HepG2 (cell line): ENCODE measurements at regions not wholly inside any gene's neighbourhood (a gene's known extent, or its start where the extent isn't known, plus 50 kb on each side); places are given as distances from the start of the nearest gene placed in this dataset.
A peak's percentile ranks its signal among the peaks of the same experiment; 100 is the strongest.

Experiments
- ATAC-seq: fragments of 200-7000 bp; cut with Tn5 transposase; 3 replicates; pipeline ENCODE4 v1.9.1; 2020; ENCODE audit warnings: mild to moderate bottlenecking, moderate library complexity
- BruUV-seq: library from RNA; stranded (reverse); fragments of 400-500 nt; replicated peaks from 2 replicates; lab custom pipeline; 2021; lab: Mats Ljungman, UMichigan
- CTCF ChIA-PET: fragments of 300-600 bp; formaldehyde crosslinking; extraction: SDS; loops from one replicate; lab custom pipeline; 2021; ENCODE audit warnings: low total read pairs, inconsistent platforms, low intra/inter-chr PET ratio; lab: Yijun Ruan, JAX
- POLR2A ChIA-PET: fragments of 350-600 bp; sonication (Branson Sonifier 250); formaldehyde crosslinking; loops from one replicate; lab custom pipeline; 2020; ENCODE audit warnings: antibody characterized with exemption, inconsistent platforms; lab: Yijun Ruan, JAX
- DNase-seq: peaks from one replicate; pipeline ENCODE4 v3.0.0-alpha.2; 2015; ENCODE audit warnings: low spot score
- FAIRE-seq: peaks from 3 replicates; lab custom pipeline; 2011; peaks lifted over from hg19 to GRCh38; lab: Jason Lieb, UNC
- H2AFZ ChIP-seq: one replicate; pipeline ENCODE4 v1.6.1; 2011; ENCODE audit warnings: low read length, inconsistent platforms
- H3K27ac ChIP-seq: fragments of 300-600 bp; 3 replicates; pipeline ENCODE4 v1.8.0; 2011; ENCODE audit warnings: mixed run types, mild to moderate bottlenecking, mixed read lengths, low read length, inconsistent platforms; ENCODE audit not compliant: insufficient read depth; ENCODE audit errors: extremely low read length
- H3K27me3 ChIP-seq, 2 experiments: fragments of 200-600 bp in 1 of 2; 2 replicates in 1 of 2; 3 replicates in 1 of 2; pipeline versions ENCODE4 v1.6.0 to v1.8.0; 2011; ENCODE audit warnings: low read length in 2 of 2, mild to moderate bottlenecking in 2 of 2, moderate library complexity in 2 of 2, inconsistent platforms in 1 of 2; ENCODE audit not compliant: insufficient read depth in 2 of 2, control insufficient read depth in 1 of 2
- H3K36me3 ChIP-seq, 2 experiments: fragments of 200-600 bp in 1 of 2; replicated peaks in 1 of 2; 2 replicates in 1 of 2; 3 replicates in 1 of 2; pipeline versions ENCODE4 v1.5.1 to v1.8.0; 2011; ENCODE audit warnings: low read length in 2 of 2, inconsistent platforms in 1 of 2; ENCODE audit not compliant: insufficient read depth in 2 of 2, control insufficient read depth in 1 of 2
- H3K4me1 ChIP-seq: 2 replicates; pipeline ENCODE4 v1.5.1; 2012; ENCODE audit warnings: low read length, inconsistent platforms; ENCODE audit not compliant: insufficient read depth
- H3K4me2 ChIP-seq: 2 replicates; pipeline ENCODE4 v1.6.0; 2011; ENCODE audit warnings: low read depth, low read length, inconsistent platforms
- H3K4me3 ChIP-seq, 3 experiments: fragments of 200-600 bp in 1 of 3; sonication (generic), shearing (Covaris generic) in 1 of 3; replicated peaks in 1 of 3; 2 replicates each; pipeline ENCODE4 v1.5.1; 2011 to 2016; ENCODE audit warnings: low read length in 3 of 3, inconsistent platforms in 2 of 3, low read depth in 2 of 3, mild to moderate bottlenecking in 2 of 3, control low read depth in 1 of 3, mixed read lengths in 1 of 3; ENCODE audit not compliant: insufficient read depth in 1 of 3
- H3K79me2 ChIP-seq: one replicate; pipeline ENCODE4 v1.6.1; 2011; ENCODE audit warnings: low read length, inconsistent platforms; ENCODE audit not compliant: insufficient read depth
- H3K9ac ChIP-seq: 2 replicates; pipeline ENCODE4 v1.6.0; 2011; ENCODE audit warnings: mild to moderate bottlenecking, low read depth, low read length, inconsistent platforms; ENCODE audit not compliant: insufficient read depth
- H3K9me3 ChIP-seq: 2 replicates; pipeline ENCODE4 v1.5.1; 2012; ENCODE audit warnings: mild to moderate bottlenecking, low read length
- H4K20me1 ChIP-seq: 2 replicates; pipeline ENCODE4 v1.6.0; 2011; ENCODE audit warnings: inconsistent platforms, mild to moderate bottlenecking, low read length, moderate library complexity; ENCODE audit not compliant: insufficient read depth
- ATF7 ChIP-seq, 2 experiments: fragments of 450-650 bp in 1 of 2; sonication (generic) in 1 of 2; formaldehyde crosslinking in 1 of 2; IDR thresholded peaks; 2 replicates each; pipeline versions ENCODE4 v1.4.0 to v1.6.1; 2016 to 2020; ENCODE audit warnings: antibody characterized with exemption in 1 of 2, mild to moderate bottlenecking in 1 of 2, missing genetic modification reagents in 1 of 2
- CEBPB ChIP-seq: IDR thresholded peaks from 2 replicates; pipeline ENCODE4 v1.6.1; 2011; ENCODE audit warnings: low read depth, low read length, improper control_type of control experiment, borderline replicate concordance
- FOSL2 ChIP-seq: sonication (generic); formaldehyde crosslinking; IDR thresholded peaks from 2 replicates; pipeline ENCODE4 v1.4.0; 2020; ENCODE audit warnings: missing genetic modification reagents
- PHF8 ChIP-seq: sonication (generic); formaldehyde crosslinking; IDR thresholded peaks from 2 replicates; pipeline ENCODE4 v1.5.0; 2020; ENCODE audit warnings: missing genetic modification reagents
- SOX13 ChIP-seq, 3 experiments: fragments of 450-650 bp in 1 of 3; sonication (generic) in 1 of 3; formaldehyde crosslinking in 1 of 3; IDR thresholded peaks in 2 of 3; conservative IDR thresholded peaks in 1 of 3; 2 replicates each; pipeline versions ENCODE4 v1.5.0 to v1.6.1; 2016 to 2020; ENCODE audit warnings: antibody characterized with exemption in 1 of 3, mild to moderate bottlenecking in 1 of 3, missing compliant biosample characterization in 1 of 3, missing genetic modification reagents in 1 of 3, moderate library complexity in 1 of 3
- TRIM24 ChIP-seq: sonication (generic); formaldehyde crosslinking; IDR thresholded peaks from 2 replicates; pipeline ENCODE4 v1.8.0; 2022; ENCODE audit warnings: mild to moderate bottlenecking, missing genetic modification reagents
- ZNF10 ChIP-seq: sonication (generic); formaldehyde crosslinking; IDR thresholded peaks from 2 replicates; pipeline ENCODE4 v1.4.0; 2020; ENCODE audit warnings: mild to moderate bottlenecking, low read depth, missing genetic modification reagents, borderline replicate concordance
- ZNF503 ChIP-seq: sonication (generic); formaldehyde crosslinking; IDR thresholded peaks from 2 replicates; pipeline ENCODE4 v1.4.0; 2020; ENCODE audit warnings: missing genetic modification reagents
- ZNF576 ChIP-seq: sonication (generic); formaldehyde crosslinking; IDR thresholded peaks from 2 replicates; pipeline ENCODE4 v1.4.0; 2020; ENCODE audit warnings: mild to moderate bottlenecking, missing genetic modification reagents
- ZNF83 ChIP-seq: sonication (generic); formaldehyde crosslinking; IDR thresholded peaks from 2 replicates; pipeline ENCODE4 v1.4.0; 2020; ENCODE audit warnings: missing genetic modification reagents, mild to moderate bottlenecking, borderline replicate concordance
- WGBS: methylation state at CpG from one replicate; pipeline ENCODE4 v1.1.6; 2017; ENCODE audit warnings: low lambda C conversion rate; 5-methylcytosine and 5-hydroxymethylcytosine counted together
- in situ Hi-C: cut with HindIII; loops from 2 replicates; pipeline ENCODE4 v1.10.0; 2017; ENCODE audit warnings: low pct_unique_long_range_greater_than_20kb; ENCODE audit not compliant: extremely low pct_ligation_motif_present
- intact Hi-C: fragments of 100-400 bp; cut with micrococcal nuclease; formaldehyde crosslinking; loops from one replicate; pipeline ENCODE4 v1.10.0; 2022; ENCODE audit not compliant: unreplicated experiment

- Histone ChIP-seq H3K4me1 (no peaks in the 10 kb centered on the region), H3K79me2 (no peaks in the 10 kb centered on the region), H3K27ac (no peak overlapping the region), H3K27me3 (no peaks in the 10 kb centered on the region), H3K9ac (no peak overlapping the region), H3K36me3 (no peaks in the 10 kb centered on the region), H4K20me1 (no peaks in the 10 kb centered on the region), H3K9me3 (no peaks in the 10 kb centered on the region), H2AFZ (no peak overlapping the region), H3K4me2 (no peak overlapping the region), H3K4me3 (no peak overlapping the region)
- intact Hi-C loops, result no loop called here
- no TSS peak for BruUV-seq
- FAIRE-seq, result no peak
- ChIA-PET POLR2A (no interaction called here), CTCF (no interaction called here)
- ATAC-seq, result no peak
- in situ Hi-C loops, result no loop called here
- 0 out of 2 replicates have a peak, but pooled peaks have one; percentile 11 for TF ChIP-seq ATF7 (IDR thresholded peaks at IDR 0.05)
- TF ChIP-seq ATF7 (CRISPR knock-in tag; IDR thresholded peaks at IDR 0.05), result no peak
- no peak for TF ChIP-seq PHF8 (CRISPR knock-in tag)
- TF ChIP-seq ZNF503 (CRISPR knock-in tag), result no peak
- TF ChIP-seq CEBPB, result peak; percentile 43; the same call in 1 of the 2 replicates
- TF ChIP-seq ZNF576, result no peak
- 6% methylated on average over 1 of the region's 1 CpG for WGBS
- DNase-seq, result no peak
Measured at GRCh38 chr4:106659371-106659770, 290.8 kb upstream of the GIMD1 start.

GRCh38 chr4:106652095-106652494, 283.5 kb upstream of the GIMD1 start:
- CTCF ChIA-PET, result no interaction called here
- intact Hi-C loops (no loop called here), in situ Hi-C loops (no loop called here)
- Histone ChIP-seq H2AFZ (no peak overlapping the region), H3K4me1 (no peaks in the 10 kb centered on the region), H3K9me3 (no peaks in the 10 kb centered on the region), H3K27me3 (no peaks in the 10 kb centered on the region), H4K20me1 (no peaks in the 10 kb centered on the region), H3K4me3 (no peak overlapping the region), H3K36me3 (no peaks in the 10 kb centered on the region), H3K9ac (no peak overlapping the region), H3K4me2 (no peak overlapping the region), H3K79me2 (no peaks in the 10 kb centered on the region), H3K27ac (no peak overlapping the region)
- no TSS peak for BruUV-seq
- ATAC-seq (no peak), DNase-seq (no peak), FAIRE-seq (no peak)
- POLR2A ChIA-PET, result no interaction called here
- 3% methylated on average over 2 of the region's 2 CpGs for WGBS
- TF ChIP-seq FOSL2 (CRISPR knock-in tag) (no peak), SOX13 (IDR thresholded peaks at IDR 0.05) (no peak), SOX13 (CRISPR knock-in tag; conservative IDR thresholded peaks at IDR 0.05 in 1 of 2, IDR thresholded peaks at IDR 0.05 in 1 of 2) (no peak), TRIM24 (CRISPR knock-in tag) (no peak), ZNF83 (CRISPR knock-in tag) (no peak), ZNF10 (no peak)
